ENCODE measurements at regions not wholly inside any gene's neighbourhood (a gene's known extent, or its start where the extent isn't known, plus 50 kb on each side); places are given as distances from the start of the nearest gene placed in this dataset.

DNA sequence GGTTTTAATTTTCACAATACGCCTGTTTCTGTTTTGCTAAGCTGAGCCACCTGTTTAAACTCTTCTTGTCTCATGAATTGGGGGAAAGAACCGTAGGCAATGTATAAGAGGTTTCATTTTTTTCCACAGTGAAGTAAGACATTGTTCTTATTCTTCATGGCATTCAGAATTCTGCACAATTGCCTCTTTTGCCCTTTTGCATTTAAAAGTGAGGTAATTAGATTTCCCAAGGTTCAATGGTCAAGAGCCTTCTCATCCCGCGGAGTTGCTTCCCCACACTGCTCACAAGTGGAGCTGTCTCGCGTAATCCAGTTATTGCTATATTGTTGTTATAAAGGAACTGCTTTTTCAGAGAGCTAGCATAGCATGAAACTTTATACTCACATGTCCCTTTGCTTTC is 90.9 kb upstream of the SPRY1 start:
- no peaks in the 10 kb centered on the region for H3K79me2 ChIP-seq
- H3K4me2 ChIP-seq (ENCODE audit: low read length) = no peak overlapping the region
- no peak overlapping the region for H3K4me3 ChIP-seq (ENCODE audit: low read depth, low read length)

DNA sequence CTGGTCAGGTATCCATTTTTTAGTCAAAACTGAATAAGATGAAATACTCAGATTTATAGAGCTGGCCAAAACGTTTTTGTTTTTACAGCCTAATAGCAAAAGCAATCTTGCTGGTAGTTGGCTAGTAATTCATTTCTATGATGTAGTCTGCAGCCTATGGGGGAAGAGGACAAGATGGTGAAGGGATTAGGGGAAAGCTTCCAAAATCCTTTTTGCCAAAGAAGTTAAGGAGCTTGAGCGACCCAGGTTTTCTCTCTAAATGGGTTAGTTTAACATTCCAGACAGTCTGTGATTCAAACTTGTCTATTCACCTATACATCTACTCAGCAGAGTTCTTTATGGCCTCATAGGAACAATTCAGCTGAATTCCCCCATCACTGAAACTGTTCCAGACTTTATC is 89.8 kb upstream of the SPRY1 start:
- Histone ChIP-seq H3K4me1 (no peaks in the 10 kb centered on the region), H3K4me2 (ENCODE audit: low read length) (no peak overlapping the region), H3K36me3 (ENCODE audit: control insufficient read depth, insufficient read depth, low read length) (no peaks in the 10 kb centered on the region), H3K79me2 (no peaks in the 10 kb centered on the region), H3K9ac (no peak overlapping the region), H3K4me3 (ENCODE audit: low read depth, low read length) (no peak overlapping the region), H2AFZ (no peak overlapping the region), H3K27ac (no peak overlapping the region), H3K9me3 (ENCODE audit: control insufficient read depth, low read length) (no peaks in the 10 kb centered on the region), H3K27me3 (ENCODE audit: control insufficient read depth, insufficient read depth, low read length) (no peaks in the 10 kb centered on the region)
- TF ChIP-seq CTCF (IDR thresholded peaks at IDR 0.05) = no peak

More for the DNA sequence above, 90.9 kb upstream of the SPRY1 start:
- Histone ChIP-seq H3K9me3 (ENCODE audit: control insufficient read depth, low read length) (no peaks in the 10 kb centered on the region), H3K27me3 (ENCODE audit: control insufficient read depth, insufficient read depth, low read length) (no peaks in the 10 kb centered on the region), H3K27ac (no peak overlapping the region), H3K4me1 (no peaks in the 10 kb centered on the region), H3K36me3 (ENCODE audit: control insufficient read depth, insufficient read depth, low read length) (no peaks in the 10 kb centered on the region), H2AFZ (no peak overlapping the region), H3K9ac (no peak overlapping the region)
- no peak for TF ChIP-seq CTCF (IDR thresholded peaks at IDR 0.05)

DNA sequence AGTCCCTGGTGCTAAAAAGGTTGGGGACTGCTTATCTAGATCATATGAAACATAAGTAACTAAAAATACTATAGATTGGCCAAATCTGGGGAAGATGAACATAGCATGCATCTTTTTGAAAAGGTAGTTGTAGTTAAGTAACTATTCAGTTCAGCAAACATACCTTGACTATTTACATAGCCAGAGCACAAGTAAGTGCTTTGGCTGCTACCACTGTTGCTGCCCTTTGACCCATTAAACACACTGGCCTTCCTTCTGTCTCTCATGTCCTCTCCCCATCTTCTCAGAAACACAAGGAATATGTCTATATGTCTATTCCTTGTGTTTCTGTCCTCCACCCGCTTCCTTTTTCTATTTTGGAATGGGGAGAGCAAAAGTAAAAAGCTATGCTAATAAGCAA is 87.9 kb upstream of the SPRY1 start:
- no peak overlapping the region for H3K9ac ChIP-seq
- H3K36me3 ChIP-seq (ENCODE audit: control insufficient read depth, insufficient read depth, low read length) = no peaks in the 10 kb centered on the region
- H3K27me3 ChIP-seq (ENCODE audit: control insufficient read depth, insufficient read depth, low read length) = no peaks in the 10 kb centered on the region
- H2AFZ ChIP-seq = no peak overlapping the region
- no peak for TF ChIP-seq CTCF (IDR thresholded peaks at IDR 0.05)
- H3K4me1 ChIP-seq = no peaks in the 10 kb centered on the region
- H3K4me2 ChIP-seq (ENCODE audit: low read length) = no peak overlapping the region
- H3K9me3 ChIP-seq (ENCODE audit: control insufficient read depth, low read length) = no peaks in the 10 kb centered on the region
- H3K27ac ChIP-seq = no peak overlapping the region
- no peak overlapping the region for H3K4me3 ChIP-seq (ENCODE audit: low read depth, low read length)
- H3K79me2 ChIP-seq = no peaks in the 10 kb centered on the region

DNA sequence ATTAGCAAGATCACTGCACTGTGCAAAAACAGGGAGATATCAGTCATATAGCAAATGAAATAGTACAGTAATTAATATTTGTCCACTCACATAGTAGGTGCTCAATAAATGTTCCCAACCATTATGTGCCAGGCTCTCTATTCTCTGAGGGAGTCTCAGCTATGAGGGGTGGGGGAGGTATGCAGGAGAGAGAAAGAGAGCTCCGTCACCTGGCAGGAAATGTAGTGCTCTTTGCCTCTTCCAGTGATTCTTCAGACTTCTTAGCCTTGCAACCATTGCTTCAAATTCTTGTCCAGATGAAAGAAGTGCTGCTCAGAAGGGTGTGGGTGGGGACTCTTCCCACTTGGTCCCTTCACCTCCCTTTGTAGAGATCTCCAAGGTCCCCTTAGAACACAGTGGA is 84.5 kb upstream of the SPRY1 start:
- Histone ChIP-seq H3K79me2 (no peaks in the 10 kb centered on the region), H3K4me1 (no peaks in the 10 kb centered on the region), H3K9ac (no peak overlapping the region), H3K27ac (no peak overlapping the region), H3K27me3 (ENCODE audit: control insufficient read depth, insufficient read depth, low read length) (no peaks in the 10 kb centered on the region), H3K4me2 (ENCODE audit: low read length) (no peak overlapping the region), H3K4me3 (ENCODE audit: low read depth, low read length) (no peak overlapping the region), H3K9me3 (ENCODE audit: control insufficient read depth, low read length) (no peaks in the 10 kb centered on the region), H3K36me3 (ENCODE audit: control insufficient read depth, insufficient read depth, low read length) (no peaks in the 10 kb centered on the region), H2AFZ (no peak overlapping the region)
- no peak for TF ChIP-seq CTCF (IDR thresholded peaks at IDR 0.05)

- H3K9ac ChIP-seq = no peak overlapping the region
- H3K4me1 ChIP-seq = no peaks in the 10 kb centered on the region
- no peaks in the 10 kb centered on the region for H3K9me3 ChIP-seq (ENCODE audit: control insufficient read depth, low read length)
- no peak overlapping the region for H3K27ac ChIP-seq
- no peak overlapping the region for H3K4me2 ChIP-seq (ENCODE audit: low read length)
- no peaks in the 10 kb centered on the region for H3K36me3 ChIP-seq (ENCODE audit: control insufficient read depth, insufficient read depth, low read length)
- no peak overlapping the region for H2AFZ ChIP-seq
- H3K27me3 ChIP-seq (ENCODE audit: control insufficient read depth, insufficient read depth, low read length) = no peaks in the 10 kb centered on the region
- H3K4me3 ChIP-seq (ENCODE audit: low read depth, low read length) = no peak overlapping the region
- no peaks in the 10 kb centered on the region for H3K79me2 ChIP-seq
- no peak for TF ChIP-seq CTCF (IDR thresholded peaks at IDR 0.05)
These were observed 83.5 kb upstream of the SPRY1 start for GRCh38 chr4:123312951-123313592.
